ENCODE measurements at regions not wholly inside any gene's neighbourhood (a gene's known extent, or its start where the extent isn't known, plus 50 kb on each side); places are given as distances from the start of the nearest gene placed in this dataset.
"Not testable (repeated sequence)": the region's sequence is repeated elsewhere in the genome, so short reads cannot be mapped to it uniquely, and the experiment has no call there.

DNA sequence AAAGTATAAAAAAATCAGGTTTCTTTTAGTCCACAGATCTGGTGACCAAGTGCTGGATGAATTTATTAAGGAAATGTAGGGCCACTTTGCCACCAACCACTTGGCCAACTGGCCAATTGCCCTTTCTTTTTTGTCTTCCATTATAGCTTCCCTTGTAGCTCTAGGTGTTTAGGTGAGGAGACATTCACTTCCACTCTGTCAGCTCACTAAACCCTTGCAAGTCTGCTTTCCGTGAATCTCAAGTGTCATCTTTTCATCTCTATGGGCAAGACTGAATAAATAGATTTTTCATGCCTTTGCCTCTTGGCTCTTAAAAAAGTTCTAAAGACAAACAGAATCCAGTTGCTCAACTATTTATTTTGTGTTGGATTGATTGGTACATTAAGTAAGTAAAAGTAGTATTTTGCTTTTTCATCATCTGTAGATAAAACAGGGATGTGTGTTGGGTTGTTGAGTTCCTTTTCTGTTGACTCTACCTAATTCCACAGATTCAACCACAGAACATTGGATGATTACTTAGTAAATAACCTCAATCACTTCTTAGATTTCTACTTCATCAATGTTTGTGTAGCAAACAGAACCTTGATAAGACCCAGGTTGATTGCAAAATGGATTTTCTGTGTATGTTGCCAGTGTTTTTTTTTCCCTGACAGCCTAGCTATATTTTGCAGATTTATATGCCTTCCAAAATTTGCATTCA, 68.1 kb upstream of the GRXCR1 start:
- no peak for DNase-seq

DNA sequence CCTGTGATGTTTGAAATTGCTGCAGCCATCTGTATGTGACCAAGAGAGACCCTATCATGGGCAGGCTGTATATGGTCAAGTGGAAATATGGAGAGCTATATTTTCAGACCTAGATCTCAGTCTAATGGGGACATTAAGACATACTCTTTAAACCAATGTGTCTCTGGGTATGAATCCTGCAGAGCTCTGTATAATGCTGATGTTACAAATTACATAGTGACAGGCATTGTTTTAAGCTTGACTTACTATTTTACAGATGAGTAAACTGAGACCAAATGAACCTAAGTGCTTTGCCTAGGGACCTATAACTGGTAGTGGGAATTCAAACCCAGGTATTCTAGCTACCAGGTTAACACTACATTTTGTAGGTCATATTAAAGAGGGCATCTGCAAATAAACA, 71.3 kb upstream of the GRXCR1 start:
- no peak for DNase-seq

DNA sequence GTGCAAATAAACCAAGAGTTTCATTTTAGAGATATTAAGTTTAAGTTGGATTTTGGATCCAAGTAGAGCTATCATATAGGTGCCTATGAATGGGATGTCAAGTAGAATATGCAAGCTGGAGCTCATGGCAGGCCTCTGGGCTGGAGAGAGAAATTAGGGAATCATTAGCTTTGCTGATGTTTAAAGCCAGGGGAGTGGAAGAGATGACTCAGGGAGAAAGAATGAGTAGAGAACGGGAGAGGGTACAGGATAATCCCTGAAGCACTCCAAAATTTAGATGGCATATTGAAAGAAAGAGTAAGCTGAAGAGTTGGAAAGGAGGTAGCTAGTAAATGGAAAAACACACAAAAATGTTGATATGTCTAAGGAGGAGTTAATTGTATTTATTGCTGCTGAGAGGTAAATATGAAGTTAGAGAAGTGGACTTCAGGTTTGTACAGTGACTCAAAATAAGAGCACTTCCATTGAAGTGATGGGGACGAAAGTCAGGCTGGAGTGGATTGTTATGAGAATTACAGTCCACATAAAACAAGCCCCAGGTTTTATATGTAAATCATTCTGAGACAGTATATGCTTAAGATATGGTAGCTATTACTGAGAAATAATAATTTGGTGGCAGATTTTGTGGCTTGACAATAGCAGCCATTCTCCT, 72.5 kb upstream of the GRXCR1 start:
- no peak for DNase-seq

DNA sequence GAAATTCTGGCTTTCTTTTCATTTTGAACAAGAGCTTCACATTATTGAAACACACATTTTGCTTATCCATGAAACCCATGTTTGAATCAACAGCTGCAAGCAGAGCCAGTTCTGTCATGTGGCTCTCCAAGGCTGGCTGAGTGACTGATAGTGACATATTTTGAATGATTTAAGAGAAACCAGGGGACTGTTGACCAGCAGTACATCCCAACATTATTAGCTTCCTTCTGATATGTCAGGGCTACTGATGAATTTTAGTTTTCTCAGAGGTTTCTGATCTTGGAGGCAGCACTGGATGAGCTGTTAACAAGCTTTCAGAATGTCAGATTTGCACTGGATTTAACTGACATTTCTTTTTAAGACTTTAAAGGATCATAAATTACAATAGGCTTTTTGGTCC, 74.6 kb upstream of the GRXCR1 start:
- no peak for DNase-seq

DNA sequence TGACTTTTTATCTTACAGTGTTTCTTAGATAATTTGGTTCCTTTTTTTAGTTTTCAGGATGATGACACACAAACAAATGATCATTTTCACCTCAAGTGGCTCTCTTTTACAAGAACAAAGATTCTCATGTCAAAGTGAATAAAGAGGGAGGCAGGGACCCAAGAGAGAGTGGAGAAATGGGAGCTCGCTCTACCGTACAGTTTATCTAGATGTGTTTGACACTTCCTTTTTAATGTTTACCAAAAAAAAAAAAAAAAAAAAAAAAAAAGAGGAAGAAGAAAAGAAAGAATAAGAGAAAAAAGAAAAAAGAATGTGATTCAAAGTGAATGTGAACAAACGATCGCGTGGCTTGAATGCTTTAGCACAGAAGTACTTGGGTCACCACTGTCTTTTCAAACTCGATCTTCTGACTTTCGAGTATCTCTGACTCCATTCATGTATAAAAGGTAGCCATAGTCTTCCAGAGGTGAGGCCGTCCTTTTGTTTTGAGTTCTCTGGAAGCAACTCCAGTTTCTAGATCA, 75.6 kb upstream of the GRXCR1 start:
- no peak for DNase-seq

DNA sequence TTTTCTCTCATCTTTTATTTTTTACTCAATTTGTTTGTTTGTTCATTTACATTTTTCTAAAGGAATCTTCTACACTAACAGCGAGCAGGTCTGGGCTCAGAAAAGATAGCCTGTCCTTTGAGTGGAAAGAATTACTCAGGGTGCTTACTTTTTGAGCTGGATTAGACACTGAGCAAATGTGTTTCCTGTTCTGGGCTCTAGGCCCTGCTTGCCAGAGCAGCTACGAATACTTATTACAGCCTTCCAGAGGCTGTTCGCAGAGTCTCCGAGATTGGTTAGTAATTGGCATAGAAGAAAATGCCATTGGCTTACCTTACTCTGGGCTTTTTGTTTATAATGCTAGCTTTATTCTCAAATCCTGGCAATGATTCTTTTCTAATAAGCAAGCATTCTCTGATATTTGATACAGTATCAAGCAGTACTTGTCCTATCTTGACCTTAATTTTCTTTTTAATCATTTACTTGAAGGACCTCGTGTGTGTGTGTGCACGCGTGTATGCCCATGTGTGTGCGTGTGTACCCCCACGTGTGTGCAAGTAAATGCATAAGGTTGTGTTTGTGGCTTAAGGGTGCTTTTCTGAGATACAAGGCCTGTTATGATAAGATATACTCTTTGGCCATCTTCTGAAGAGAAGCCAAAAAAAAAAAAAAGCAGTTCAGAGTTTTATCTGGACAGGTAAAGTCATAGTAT, 76.2 kb upstream of the GRXCR1 start:
- DNase-seq = no peak

DNA sequence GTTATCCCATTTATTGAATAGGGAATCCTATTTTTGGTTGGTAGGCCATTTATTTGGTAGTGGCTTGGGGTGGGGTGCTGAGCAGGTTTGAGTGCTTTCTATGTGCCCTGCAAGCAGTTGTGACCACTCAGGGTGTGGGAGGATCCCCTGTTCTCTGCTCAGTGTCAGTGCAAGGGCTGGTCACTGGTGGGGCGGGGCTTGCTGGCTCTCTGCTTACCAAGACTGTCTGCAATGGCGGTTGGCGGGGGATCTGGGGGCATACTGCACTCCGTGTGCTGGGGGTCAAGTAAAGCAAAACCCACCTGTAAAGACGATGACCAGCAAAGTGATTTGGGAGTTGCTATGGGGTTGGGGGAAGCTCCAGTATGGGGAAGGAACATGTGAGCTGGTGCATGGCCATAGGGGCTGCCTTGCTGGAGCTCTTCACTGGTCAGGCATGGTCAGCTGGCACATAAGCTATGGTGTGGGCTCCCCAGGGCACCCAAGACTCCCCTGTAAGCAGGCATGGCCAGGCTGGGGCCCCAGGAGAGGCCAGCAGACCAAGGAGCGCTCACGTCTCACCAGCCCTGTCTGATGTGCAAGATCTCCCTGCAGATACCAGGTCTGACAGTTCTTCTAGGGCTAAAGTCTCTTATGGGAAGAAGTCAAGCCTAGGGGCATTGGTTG, 83.0 kb upstream of the GRXCR1 start:
- DNase-seq = no peak

DNA sequence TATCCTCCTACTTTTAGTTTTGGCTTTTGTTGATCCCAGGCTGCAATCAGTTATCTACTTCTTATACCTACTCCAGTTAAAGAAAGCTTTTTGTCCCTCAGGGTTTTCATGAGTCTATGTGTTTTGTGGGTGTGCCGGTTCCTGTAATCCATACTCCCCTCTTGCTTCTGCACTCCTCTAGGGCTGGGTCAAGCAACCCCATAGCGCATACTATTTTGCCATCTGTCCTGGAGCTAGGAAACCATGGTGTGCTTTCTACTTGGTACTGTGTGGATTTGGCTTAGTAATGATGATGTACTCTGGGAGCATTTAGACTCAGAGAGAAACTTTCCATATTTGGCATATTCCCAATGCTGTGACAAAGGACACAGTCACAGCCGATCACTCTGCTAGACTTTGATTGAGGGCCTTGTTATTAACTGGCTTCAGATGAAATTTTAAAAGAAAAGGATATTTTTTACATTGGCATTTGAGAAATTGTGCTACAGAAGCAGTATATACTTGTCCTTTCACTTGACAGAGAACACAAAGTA, 86.1 kb upstream of the GRXCR1 start:
- DNase-seq = no peak

DNA sequence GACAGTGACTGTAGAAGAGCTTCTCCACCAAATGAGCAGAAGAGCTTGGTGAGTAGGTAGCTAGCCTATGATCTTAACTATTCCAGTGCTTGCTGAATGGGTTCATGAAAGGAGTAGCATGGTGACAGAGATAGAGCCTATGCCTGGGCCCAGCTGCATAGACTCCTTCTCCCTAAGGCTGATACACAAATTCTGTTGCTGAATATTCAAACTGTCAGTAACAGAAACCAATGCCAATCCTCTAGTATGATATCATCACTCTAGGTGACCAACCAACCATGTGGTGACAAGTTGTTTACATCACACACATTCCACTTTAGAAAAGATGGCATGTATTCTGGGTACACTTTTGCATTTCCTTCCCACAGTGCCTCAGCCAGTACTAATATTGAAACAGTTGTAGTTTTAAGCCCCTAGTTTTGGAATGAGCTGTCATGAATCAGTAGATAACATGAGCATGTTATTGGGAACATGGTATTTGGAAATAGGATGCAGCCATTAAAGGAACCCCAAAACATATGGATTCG, 103.4 kb upstream of the GRXCR1 start:
- DNase-seq = no peak

DNA sequence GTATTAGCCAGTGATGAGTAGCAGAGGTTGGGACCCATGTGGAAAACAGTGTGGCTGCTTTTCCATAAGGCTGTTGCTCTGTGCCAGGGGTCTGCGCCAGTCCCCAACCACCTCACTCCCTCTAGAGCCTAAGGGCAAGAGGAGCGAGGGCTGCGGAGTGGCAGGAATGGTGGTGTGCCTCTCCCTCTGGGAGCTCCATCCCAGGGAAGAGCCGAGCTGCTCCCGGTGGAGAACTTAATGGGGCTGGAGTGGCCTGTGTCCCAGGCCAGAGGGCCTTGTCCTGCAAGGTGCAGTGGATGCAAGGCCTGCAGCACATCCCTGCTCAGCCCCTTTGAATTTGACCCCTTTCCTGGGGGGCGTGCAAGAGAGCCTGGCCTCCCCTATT, 105.4 kb upstream of the GRXCR1 start:
- no peak for DNase-seq

DNA sequence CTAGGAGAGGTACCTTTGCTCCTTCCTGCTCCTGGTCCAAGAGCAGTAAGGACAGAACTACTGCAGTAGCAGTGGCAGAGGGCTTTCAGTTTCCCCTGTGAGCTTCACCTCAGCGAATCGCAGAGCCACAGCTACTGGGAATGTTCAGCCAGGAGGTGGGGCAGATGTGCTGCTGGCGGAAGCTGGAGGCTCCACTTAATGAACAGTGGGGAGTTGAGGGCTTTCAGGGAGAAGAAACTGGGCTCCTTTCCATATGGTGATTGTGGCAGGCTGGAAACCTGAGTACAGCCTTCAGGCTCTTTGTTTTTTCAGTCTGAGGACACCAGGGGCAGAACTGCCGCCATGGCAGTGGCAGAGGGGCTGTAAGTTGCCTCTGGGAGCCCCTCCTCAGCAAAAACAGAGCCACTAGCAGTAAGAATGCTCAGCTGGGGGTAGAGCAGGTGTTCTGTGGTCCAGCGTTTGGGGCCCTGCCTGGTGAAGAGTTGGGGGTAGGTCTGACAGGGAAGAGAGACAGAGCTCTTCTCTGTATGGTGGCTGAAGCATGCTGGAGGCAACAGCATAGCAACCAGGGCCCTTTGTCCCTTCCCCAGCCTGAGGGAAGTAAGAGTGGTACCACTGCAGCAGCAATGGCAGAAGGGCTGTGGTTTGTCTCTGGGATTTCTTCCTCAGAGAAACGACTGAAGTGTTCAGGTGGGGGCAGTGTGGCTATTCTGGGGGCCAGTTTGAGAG, 106.0 kb upstream of the GRXCR1 start:
- peak; percentile 47 for DNase-seq

DNA sequence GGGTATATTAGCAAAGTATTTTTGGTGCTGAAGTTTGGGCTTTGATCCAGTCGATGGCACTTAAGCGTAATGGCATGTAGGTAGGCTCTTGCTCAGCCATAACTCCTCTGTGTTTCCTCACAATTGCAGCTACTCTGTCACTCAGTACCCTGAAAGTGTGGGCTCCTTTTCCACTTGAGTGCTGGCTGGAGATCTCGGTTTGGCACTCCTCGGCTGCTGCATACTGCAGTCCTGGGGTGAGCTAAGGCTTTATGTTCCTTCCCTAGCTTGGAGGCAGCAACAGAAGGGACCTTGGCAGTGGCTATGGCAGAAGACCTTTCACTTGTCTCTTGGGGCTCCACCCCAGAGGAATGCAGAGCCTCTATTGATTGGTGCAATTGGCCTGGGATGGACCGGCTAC, 106.7 kb upstream of the GRXCR1 start:
- no peak for DNase-seq

DNA sequence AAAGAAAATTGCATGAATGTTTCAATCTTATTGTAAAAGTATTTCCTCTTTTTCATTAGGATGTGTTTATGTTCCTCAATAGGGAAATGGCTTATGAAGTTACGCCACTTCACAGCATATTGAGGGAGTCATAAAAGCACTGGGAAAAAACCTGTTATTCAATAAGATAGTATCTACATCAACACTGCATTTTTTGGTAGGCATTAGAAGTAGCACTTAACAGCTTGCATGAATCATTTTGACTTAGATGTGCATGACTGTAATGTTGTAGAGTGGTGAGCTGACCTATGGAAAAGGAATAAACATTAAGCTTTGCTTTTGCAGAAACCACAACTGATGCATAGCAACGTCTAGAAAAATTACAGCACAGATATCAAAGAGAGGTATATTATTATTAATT, 111.2 kb upstream of the GRXCR1 start:
- DNase-seq = no peak

DNA sequence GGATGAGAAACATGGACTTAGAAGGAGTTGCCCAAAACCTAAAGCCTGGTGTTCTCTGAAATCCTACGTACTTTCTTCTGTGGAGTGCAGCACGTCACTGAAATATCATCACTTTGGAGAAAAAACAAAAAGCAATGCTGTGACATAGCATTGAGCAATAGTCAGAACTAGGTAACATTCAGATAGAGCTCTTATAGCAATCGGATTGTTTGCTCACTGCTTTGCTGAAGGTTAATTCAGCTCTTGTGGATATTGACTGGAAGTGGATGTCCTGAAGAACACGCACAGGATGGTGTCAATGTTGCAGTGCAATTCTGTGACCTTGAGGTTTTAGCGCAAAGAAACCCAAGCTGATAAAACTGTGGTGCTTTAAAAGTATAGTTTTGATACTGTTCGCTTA, 114.2 kb upstream of the GRXCR1 start:
- no peak for DNase-seq

DNA sequence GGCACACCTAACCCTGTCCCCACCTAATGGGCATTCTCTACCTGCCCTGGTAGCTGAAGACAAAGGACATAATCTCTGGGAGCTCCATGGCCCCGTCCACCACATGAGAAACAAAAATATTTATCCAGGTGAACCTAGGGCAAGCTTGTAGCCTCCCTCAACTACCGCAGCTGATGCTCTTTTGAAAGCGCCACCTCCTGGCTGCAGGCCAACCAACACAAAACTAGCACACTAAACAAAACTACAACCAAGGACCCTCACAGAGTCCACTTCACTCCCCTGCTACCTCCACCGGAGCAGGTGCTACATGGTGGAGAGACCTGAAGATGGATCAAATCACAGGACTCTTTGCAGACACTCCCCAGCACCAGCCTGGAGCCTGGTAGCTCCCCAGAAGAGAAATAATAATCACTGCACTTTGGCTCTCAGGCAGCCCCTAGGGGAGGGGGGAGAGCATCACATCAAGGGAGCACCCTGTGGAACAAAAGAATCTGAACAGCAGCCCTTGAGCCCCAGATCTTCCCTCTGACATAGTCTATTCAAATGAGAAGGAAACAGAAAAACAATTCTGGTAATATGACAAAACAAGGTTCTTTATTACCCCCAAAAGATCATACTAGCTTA, 111.3 kb upstream of the ATP8A1 start:
- no peak for DNase-seq

DNA sequence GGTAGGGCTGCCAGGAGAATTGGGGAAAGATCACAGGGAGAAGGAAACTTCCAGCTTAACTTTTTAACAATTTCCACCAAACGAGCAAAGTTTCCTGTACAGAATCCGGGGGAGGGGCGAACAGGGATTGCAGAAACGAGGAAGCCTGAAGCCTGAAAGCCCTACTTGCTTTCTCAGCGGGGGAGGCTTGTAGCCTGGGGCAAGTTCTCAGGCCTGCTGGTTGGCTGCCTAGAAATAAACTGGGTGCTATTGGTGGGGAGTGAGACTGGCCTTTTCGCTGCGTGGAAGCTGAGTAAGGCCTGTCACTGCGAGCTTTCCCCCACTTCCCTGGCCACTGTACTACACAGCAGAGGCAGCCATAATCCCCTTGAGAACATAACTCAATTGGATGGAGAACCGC, 110.8 kb upstream of the ATP8A1 start:
- no peak for DNase-seq

DNA sequence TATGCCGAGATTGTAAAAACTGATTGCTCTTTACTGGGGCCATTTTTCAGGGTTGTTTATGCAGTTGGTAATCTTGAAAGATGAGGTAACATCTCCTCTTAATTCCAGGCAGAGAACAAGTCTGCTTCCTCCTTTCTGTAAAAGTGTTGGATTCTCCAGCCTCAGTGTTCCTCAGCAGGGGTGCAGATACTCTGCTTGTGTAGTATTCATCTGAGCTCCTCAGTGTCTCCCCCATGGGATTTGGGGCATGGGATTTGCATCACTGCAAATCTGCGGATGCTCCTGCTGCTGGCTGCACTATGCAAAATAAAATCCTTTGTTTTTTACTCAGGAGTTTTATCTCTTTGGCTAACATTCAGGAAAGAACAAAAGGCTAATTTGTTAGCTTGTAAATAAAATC, 104.9 kb upstream of the ATP8A1 start:
- no peak for DNase-seq

DNA sequence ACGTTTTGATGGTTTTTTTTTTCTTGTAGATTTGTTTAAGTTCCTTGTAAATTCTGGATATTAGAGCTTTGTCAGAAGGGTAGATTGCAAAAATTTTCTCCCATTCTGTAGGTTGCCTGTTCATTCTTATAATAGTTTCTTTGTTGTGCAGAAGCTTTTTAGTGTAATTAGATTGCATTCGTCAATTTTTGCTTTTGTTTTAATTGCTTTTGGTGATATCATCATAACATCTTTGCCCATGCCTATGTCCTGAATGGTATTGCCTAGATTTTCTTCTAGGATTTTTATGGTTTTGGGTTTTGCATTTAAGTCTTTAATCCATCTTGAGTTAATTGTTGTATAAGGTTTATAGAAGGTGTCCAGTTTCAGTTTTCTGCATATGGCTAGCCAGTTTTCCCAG, 98.1 kb upstream of the ATP8A1 start:
- DNase-seq = not testable (repeated sequence)

DNA sequence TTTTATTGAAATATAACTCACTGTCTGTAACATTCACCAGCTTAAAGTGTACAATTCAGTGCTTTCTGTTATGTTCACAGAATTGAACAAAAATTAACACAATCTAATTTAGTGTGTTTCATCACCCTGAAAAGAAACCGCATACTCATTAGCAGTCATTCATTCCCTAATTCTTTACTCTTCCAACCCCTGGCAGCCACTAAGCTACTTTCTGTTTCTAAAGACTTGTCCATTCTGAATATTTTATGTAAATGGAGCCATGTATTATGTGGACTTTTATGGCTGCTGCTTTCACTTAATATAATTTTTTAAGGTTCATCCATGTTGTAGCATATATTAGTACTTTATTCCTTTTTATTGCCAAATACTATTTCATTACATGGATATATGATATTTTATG, 94.7 kb upstream of the ATP8A1 start:
- DNase-seq = no peak

DNA sequence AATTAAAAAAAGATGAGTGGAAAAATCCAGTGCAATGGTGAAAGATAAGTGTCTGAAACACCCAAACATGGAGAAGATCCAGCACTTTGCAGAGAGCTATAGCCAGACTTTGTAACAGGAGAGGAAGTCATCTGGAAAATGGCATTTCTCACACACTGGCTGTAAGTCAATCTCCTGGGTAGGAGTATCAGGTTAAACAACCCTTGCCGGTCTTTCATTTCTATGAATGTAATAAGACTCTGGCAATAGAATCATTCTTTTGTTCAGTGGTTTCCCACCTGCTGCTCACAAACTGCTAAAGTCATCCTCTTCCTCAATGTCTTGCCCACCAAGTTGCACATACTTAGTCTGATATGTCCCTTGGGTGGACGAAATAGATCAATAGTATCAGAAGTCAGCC, 94.0 kb upstream of the ATP8A1 start:
- no peak for DNase-seq

DNA sequence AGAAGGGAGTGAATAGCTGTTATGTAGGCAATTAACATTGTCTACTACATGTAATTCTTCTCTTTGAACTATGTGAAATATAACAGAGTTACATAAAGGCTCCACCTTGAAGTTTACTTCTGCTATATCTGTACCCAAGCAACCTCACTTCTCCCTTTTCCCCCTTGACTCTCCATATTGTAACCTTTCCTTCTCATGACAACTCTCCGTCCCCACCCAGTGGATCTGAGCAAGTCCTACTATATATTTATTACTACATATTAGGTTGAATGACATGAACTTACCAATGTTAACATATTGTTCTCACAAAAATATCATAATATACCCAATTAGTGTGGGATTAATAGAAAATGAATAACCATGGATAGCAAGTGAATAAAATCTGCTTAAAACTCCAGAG, 93.2 kb upstream of the ATP8A1 start:
- DNase-seq = no peak

DNA sequence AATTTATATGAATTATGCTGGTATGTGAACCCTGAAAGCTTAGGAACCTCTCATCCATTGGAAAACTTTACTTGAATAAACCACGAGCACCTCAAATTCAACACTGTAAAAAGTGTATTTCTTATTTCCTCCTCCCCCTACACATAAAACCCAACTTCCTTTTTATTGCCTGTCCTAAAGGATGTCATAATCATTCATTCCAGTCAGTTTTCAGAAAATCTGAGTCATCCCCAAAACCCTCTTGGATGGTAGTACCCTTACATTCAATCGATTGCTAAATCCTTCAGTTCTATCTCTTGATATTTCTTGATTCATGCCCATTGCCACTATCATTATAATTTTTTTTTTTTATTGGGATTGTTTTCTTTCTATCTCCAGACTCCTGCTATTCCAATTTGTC, 91.1 kb upstream of the ATP8A1 start:
- DNase-seq = no peak

Data from NCI-H1694 treated with DMSO at 0.1 percent for 48 hours (cell line).